Nephron (organoid): ENCODE measurements at regions not wholly inside any gene's neighbourhood (a gene's known extent, or its start where the extent isn't known, plus 50 kb on each side); places are given as distances from the start of the nearest gene placed in this dataset.

Experiments used
- H3K27ac Mint-ChIP-seq, 3 experiments: 2 replicates each; pipeline ENCODE4 v1.8.0; 2020; ENCODE audit warnings: mixed read lengths in 3 of 3, mild to moderate bottlenecking in 2 of 3, moderate library complexity in 1 of 3
- H3K27me3 Mint-ChIP-seq: 2 replicates; pipeline ENCODE4 v1.8.0; 2021; ENCODE audit warnings: low read depth, mild to moderate bottlenecking, moderate library complexity, mixed read lengths
- H3K36me3 Mint-ChIP-seq: 2 replicates; pipeline ENCODE4 v1.8.0; 2020; ENCODE audit warnings: low read depth, mixed read lengths
- H3K4me1 Mint-ChIP-seq: 2 replicates; pipeline ENCODE4 v1.8.0; 2020; ENCODE audit warnings: mixed read lengths
- H3K4me3 Mint-ChIP-seq, 3 experiments: 2 replicates each; pipeline ENCODE4 v1.8.0; 2020; ENCODE audit warnings: mild to moderate bottlenecking in 3 of 3, mixed read lengths in 3 of 3, moderate library complexity in 2 of 3
- H3K9me3 Mint-ChIP-seq: 2 replicates; pipeline ENCODE4 v1.8.0; 2020; ENCODE audit warnings: mixed read lengths
- TF ChIP-seq, protein P1 (sequence below), 3 experiments: fragments of 200-600 bp; sonication (generic); IDR thresholded peaks; one replicate each; pipeline ENCODE4 v1.5.0; 2021; ENCODE audit warnings: antibody characterized with exemption in 3 of 3; ENCODE audit not compliant: unreplicated experiment in 3 of 3

DNA sequence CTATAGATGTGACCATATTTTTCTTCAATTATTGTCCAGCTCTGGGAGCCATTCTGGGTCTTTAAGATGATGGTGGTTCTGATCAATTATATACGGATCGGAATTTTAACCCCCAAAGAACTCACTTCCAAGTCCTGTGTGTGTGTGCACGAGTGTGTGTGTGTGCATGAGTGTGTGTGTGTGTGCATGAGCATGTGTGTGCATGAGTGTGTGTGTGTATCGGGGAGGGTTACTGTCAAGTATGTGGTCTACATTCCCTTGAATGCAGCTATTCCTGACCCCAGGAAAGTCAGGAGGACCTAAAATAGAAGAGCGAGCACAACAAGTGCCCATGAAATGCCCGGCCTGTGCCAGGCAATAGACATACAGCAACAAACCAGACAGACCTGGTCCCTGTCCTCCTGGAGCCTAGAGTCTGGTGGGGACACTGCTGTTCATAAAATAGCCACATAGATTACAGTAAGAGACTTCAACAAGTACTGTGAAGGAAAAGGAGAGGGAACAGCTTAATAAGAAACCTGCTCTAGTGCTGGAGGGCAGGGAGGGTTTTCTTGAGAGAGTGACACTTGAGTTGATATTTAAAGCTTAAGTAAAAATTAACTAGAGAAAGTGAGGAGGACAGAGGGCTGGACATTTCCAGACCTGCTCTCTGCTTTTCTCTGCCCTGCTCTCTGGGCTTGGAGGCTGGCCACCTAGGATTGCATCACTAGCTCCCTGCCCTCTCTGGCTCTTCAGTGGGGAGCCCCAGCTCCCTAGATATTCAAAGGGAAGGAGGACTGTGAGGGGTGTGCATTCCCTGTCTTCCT lies 66.1 kb upstream of the SPON1 start:
- H3K27me3 Mint-ChIP-seq: peaks cover 8% of the 10 kb centered on the region
- H3K27ac Mint-ChIP-seq: peak overlapping the region; percentile 86 to 90 (median 88)
- no peak overlapping the region for H3K4me3 Mint-ChIP-seq
- TF ChIP-seq, protein P1, sequence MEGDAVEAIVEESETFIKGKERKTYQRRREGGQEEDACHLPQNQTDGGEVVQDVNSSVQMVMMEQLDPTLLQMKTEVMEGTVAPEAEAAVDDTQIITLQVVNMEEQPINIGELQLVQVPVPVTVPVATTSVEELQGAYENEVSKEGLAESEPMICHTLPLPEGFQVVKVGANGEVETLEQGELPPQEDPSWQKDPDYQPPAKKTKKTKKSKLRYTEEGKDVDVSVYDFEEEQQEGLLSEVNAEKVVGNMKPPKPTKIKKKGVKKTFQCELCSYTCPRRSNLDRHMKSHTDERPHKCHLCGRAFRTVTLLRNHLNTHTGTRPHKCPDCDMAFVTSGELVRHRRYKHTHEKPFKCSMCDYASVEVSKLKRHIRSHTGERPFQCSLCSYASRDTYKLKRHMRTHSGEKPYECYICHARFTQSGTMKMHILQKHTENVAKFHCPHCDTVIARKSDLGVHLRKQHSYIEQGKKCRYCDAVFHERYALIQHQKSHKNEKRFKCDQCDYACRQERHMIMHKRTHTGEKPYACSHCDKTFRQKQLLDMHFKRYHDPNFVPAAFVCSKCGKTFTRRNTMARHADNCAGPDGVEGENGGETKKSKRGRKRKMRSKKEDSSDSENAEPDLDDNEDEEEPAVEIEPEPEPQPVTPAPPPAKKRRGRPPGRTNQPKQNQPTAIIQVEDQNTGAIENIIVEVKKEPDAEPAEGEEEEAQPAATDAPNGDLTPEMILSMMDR (IDR thresholded peaks at IDR 0.05; ENCODE audit: unreplicated experiment in 3 of 3): no peak
- peaks cover 2% of the 10 kb centered on the region for H3K9me3 Mint-ChIP-seq
- H3K4me1 Mint-ChIP-seq: peaks cover 27% of the 10 kb centered on the region
- no peaks in the 10 kb centered on the region for H3K36me3 Mint-ChIP-seq

- H3K4me3 Mint-ChIP-seq: no peak overlapping the region
- H3K9me3 Mint-ChIP-seq: peaks cover 2% of the 10 kb centered on the region
- TF ChIP-seq, protein P1 (IDR thresholded peaks at IDR 0.05; ENCODE audit: unreplicated experiment in 3 of 3): no peak
- peaks cover 21% of the 10 kb centered on the region for H3K4me1 Mint-ChIP-seq
- H3K36me3 Mint-ChIP-seq: no peaks in the 10 kb centered on the region
- peaks cover 8% of the 10 kb centered on the region for H3K27me3 Mint-ChIP-seq
- H3K27ac Mint-ChIP-seq: peak overlapping the region; percentile 86 to 90 (median 88)
Observed at GRCh38 chr11:13896981-13897353, 65.6 kb upstream of the SPON1 start.

- no peaks in the 10 kb centered on the region for H3K36me3 Mint-ChIP-seq
- TF ChIP-seq, protein P1 (IDR thresholded peaks at IDR 0.05; ENCODE audit: unreplicated experiment in 3 of 3): no peak
- H3K27me3 Mint-ChIP-seq: peaks cover 8% of the 10 kb centered on the region
- no peak overlapping the region for H3K4me3 Mint-ChIP-seq
- H3K27ac Mint-ChIP-seq: peak overlapping the region; percentile 86 to 90 (median 88)
- H3K9me3 Mint-ChIP-seq: peaks cover 2% of the 10 kb centered on the region
- H3K4me1 Mint-ChIP-seq: peaks cover 26% of the 10 kb centered on the region
Observed at GRCh38 chr11:13897646-13898276, 64.8 kb upstream of the SPON1 start.

DNA sequence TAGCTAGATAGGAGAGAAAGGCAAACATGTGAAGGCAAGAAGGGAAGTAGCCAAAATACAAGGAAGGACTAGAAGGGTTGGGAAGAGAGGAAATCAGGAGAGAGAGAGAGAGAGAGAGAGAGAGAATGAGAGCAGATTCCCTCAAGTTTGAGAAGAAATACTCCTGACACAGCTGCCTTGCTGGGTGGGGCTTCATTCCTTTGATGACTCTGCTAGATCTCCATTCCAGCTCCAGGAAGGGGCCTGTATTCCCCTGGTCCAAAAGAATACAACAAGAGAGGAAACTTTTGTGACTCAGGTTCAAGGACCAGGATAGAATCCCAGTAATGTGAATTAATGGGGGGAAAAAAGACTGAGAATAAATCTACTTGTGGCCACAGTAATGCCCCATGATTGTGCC lies 62.9 kb upstream of the SPON1 start:
- Mint-ChIP-seq H3K9me3 (peaks cover 2% of the 10 kb centered on the region), H3K4me1 (peaks cover 32% of the 10 kb centered on the region), H3K27ac (peak overlapping the region in 1 of 3 experiments; percentile 10), H3K36me3 (no peaks in the 10 kb centered on the region), H3K27me3 (peaks cover 8% of the 10 kb centered on the region), H3K4me3 (no peak overlapping the region)
- TF ChIP-seq, protein P1 (IDR thresholded peaks at IDR 0.05; ENCODE audit: unreplicated experiment in 3 of 3): no peak

DNA sequence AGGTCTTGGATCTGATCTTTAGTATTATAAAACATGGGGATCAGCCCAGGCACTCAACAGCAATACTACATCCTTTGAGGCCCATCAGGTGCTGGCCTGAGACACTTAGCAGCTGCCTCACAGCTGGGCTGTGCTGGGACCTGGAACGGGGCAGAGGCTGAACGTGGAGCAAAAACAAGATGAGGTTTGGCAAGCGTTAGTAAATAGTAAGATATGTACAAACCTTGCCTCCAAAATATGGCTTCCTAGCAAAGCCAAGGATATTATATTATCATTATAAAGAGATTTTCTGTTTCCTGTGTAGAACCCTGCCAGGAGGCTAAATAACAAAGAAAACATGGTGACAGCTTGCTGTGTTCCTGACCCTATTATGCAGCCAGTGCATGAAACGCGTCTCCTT lies 60.0 kb upstream of the SPON1 start:
- Mint-ChIP-seq H3K4me1 (peaks cover 29% of the 10 kb centered on the region), H3K27me3 (no peaks in the 10 kb centered on the region), H3K36me3 (no peaks in the 10 kb centered on the region), H3K27ac (peak overlapping the region in 2 of 3 experiments; percentile 64 to 69), H3K4me3 (no peak overlapping the region), H3K9me3 (peaks cover 6% of the 10 kb centered on the region)
- TF ChIP-seq, protein P1 (IDR thresholded peaks at IDR 0.05; ENCODE audit: unreplicated experiment in 3 of 3): no peak
